SK-N-SH (cell line): ENCODE measurements at regions not wholly inside any gene's neighbourhood (a gene's known extent, or its start where the extent isn't known, plus 50 kb on each side); places are given as distances from the start of the nearest gene placed in this dataset.

ENCODE experiments used
- GATA2 ChIP-seq: sonication (generic); formaldehyde crosslinking; IDR thresholded peaks from 2 replicates; pipeline ENCODE4 v1.5.0; 2020; ENCODE audit warnings: mild to moderate bottlenecking, missing genetic modification reagents
- JUND ChIP-seq: IDR thresholded peaks from 2 replicates; pipeline ENCODE4 v1.4.0; 2012
- POLR2AphosphoS5 ChIP-seq: IDR thresholded peaks from 2 replicates; pipeline ENCODE4 v1.6.1; 2012; ENCODE audit warnings: low read depth, low read length
- TF ChIP-seq, protein P1 (sequence below): fragments of 200-600 bp; sonication (generic); IDR thresholded peaks from 2 replicates; pipeline ENCODE4 v1.6.1; 2017; ENCODE audit warnings: antibody characterized with exemption, mild to moderate bottlenecking, moderate library complexity

DNA sequence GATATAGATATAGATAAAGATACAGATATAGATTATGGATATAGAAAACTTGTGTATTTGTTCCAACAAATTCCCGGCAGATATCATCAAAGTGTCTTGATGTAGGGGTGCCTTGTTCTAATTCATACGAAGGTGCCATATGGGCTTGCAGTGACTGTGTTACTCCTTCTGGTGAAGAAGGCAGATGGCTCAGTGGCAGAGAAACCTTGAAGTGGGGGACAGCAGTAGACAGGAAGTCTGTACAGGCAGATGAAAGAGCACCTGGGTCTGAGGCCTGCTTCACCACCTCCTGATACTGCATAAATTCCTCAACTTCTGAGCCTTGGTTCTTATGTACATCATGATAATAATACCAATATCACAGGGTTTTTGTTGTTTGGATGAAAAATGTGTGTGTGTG, 179.5 kb upstream of the GATB start:
- TF ChIP-seq POLR2AphosphoS5 (no peak), GATA2 (no peak), JUND (no peak)
- TF ChIP-seq, protein P1, sequence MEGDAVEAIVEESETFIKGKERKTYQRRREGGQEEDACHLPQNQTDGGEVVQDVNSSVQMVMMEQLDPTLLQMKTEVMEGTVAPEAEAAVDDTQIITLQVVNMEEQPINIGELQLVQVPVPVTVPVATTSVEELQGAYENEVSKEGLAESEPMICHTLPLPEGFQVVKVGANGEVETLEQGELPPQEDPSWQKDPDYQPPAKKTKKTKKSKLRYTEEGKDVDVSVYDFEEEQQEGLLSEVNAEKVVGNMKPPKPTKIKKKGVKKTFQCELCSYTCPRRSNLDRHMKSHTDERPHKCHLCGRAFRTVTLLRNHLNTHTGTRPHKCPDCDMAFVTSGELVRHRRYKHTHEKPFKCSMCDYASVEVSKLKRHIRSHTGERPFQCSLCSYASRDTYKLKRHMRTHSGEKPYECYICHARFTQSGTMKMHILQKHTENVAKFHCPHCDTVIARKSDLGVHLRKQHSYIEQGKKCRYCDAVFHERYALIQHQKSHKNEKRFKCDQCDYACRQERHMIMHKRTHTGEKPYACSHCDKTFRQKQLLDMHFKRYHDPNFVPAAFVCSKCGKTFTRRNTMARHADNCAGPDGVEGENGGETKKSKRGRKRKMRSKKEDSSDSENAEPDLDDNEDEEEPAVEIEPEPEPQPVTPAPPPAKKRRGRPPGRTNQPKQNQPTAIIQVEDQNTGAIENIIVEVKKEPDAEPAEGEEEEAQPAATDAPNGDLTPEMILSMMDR, result no peak
